Breast epithelium (tissue), 3 donors: ENCODE measurements at regions not wholly inside any gene's neighbourhood (a gene's known extent, or its start where the extent isn't known, plus 50 kb on each side); places are given as distances from the start of the nearest gene placed in this dataset.

Experiments
- POLR2A ChIP-seq: fragments of 450-650 bp; IDR thresholded peaks from one replicate; pipeline ENCODE4 v1.6.1; 2016; ENCODE audit warnings: antibody characterized with exemption, mild to moderate bottlenecking, moderate library complexity
- POLR2AphosphoS5 ChIP-seq, 3 donors: sonication (generic); formaldehyde crosslinking; IDR thresholded peaks; one replicate each; pipeline ENCODE4 v1.6.1; 2017; ENCODE audit warnings: antibody characterized with exemption in 3 of 3
- TF ChIP-seq, protein P1 (sequence below), 3 donors: fragments of 450-650 bp; IDR thresholded peaks; one replicate each; pipeline ENCODE4 v1.5.1; 2016 to 2017; ENCODE audit warnings: antibody characterized with exemption in 3 of 3, mild to moderate bottlenecking in 3 of 3, moderate library complexity in 3 of 3

GRCh38 chr7:136131304-136131630 lies 154.1 kb upstream of the MTPN start:
- TF ChIP-seq, protein P1, sequence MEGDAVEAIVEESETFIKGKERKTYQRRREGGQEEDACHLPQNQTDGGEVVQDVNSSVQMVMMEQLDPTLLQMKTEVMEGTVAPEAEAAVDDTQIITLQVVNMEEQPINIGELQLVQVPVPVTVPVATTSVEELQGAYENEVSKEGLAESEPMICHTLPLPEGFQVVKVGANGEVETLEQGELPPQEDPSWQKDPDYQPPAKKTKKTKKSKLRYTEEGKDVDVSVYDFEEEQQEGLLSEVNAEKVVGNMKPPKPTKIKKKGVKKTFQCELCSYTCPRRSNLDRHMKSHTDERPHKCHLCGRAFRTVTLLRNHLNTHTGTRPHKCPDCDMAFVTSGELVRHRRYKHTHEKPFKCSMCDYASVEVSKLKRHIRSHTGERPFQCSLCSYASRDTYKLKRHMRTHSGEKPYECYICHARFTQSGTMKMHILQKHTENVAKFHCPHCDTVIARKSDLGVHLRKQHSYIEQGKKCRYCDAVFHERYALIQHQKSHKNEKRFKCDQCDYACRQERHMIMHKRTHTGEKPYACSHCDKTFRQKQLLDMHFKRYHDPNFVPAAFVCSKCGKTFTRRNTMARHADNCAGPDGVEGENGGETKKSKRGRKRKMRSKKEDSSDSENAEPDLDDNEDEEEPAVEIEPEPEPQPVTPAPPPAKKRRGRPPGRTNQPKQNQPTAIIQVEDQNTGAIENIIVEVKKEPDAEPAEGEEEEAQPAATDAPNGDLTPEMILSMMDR (IDR thresholded peaks at IDR 0.05) = no peak
- TF ChIP-seq POLR2A (no peak), POLR2AphosphoS5 (IDR thresholded peaks at IDR 0.05) (no peak)
